Heart left ventricle (tissue), 13 donors: ENCODE measurements at regions not wholly inside any gene's neighbourhood (a gene's known extent, or its start where the extent isn't known, plus 50 kb on each side); places are given as distances from the start of the nearest gene placed in this dataset.

Source experiments
- POLR2A ChIP-seq, 2 donors: fragments of 450-650 bp; IDR thresholded peaks; one replicate each; pipeline ENCODE4 v1.6.1; 2017; ENCODE audit warnings: antibody characterized with exemption in 2 of 2, mild to moderate bottlenecking in 2 of 2, moderate library complexity in 2 of 2
- TF ChIP-seq, protein P1 (sequence below), 12 donors: fragments of 200-600 bp; sonication (generic) in 4 of 12; IDR thresholded peaks; one replicate each; pipeline versions ENCODE4 v1.5.0 to v1.8.0; 2018 to 2022; ENCODE audit warnings: antibody characterized with exemption in 12 of 12, mild to moderate bottlenecking in 5 of 12
- donor health status: ischemic (EF 13 %, LVEDD 7.1; RV severe dilation, severe dysfunction).
- donor health status: DM: no; HTN: yes; CAD: no.
- donor health status: DM: no; HTN: no; CAD: no.
- donor health status: ischemic (EF 25% LVEDD 6.9; RV normal size, moderate dysfunction).
- donor health status: ischemic (EF 25% LVEDD 5.7; RV mildly dilated, moderate dysfunction).
- donor health status: ischemic (EF 35%, LVEDD 5.7; RV mildly dilated, moderate dysfunction).
- donor health status: nonischemic (EF 11% LVEDD 7.7; RV severe dilation, severe dysfunction).
- donor health status: DM: yes; HTN: yes; CAD: no.
- donor health status: PGD.
- donor health status: ischemic (EF 29% LVEDD 5.4; RV normal size, mild dysfunction).
- donor health status: nonischemic (EF 23%, LVEDD 6.1; RV moderate dilation, normal function).

DNA sequence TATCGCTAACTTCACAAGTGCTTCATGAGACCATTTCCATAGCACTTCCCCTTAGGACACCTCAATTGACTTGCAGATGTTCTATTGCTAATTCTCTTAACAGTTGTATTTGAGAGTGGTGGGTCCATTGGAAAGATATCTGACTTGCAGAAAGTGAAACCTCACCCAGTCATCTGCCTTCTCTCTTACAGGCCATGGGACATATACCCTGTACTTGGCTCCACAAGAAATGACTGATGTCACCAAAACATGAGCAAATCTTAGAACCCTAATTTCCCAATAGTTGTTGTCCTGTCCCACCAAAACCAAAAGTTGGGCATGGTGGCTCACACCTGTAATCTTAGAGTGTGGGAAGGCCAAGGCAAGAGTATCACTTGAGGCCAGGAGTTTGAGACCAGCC is 101.9 kb upstream of the MAML3 start:
- TF ChIP-seq, protein P1, sequence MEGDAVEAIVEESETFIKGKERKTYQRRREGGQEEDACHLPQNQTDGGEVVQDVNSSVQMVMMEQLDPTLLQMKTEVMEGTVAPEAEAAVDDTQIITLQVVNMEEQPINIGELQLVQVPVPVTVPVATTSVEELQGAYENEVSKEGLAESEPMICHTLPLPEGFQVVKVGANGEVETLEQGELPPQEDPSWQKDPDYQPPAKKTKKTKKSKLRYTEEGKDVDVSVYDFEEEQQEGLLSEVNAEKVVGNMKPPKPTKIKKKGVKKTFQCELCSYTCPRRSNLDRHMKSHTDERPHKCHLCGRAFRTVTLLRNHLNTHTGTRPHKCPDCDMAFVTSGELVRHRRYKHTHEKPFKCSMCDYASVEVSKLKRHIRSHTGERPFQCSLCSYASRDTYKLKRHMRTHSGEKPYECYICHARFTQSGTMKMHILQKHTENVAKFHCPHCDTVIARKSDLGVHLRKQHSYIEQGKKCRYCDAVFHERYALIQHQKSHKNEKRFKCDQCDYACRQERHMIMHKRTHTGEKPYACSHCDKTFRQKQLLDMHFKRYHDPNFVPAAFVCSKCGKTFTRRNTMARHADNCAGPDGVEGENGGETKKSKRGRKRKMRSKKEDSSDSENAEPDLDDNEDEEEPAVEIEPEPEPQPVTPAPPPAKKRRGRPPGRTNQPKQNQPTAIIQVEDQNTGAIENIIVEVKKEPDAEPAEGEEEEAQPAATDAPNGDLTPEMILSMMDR (IDR thresholded peaks at IDR 0.05), result no peak
- TF ChIP-seq POLR2A (IDR thresholded peaks at IDR 0.05), result no peak
